HG02885 (cell line): ENCODE measurements at regions not wholly inside any gene's neighbourhood (a gene's known extent, or its start where the extent isn't known, plus 50 kb on each side); places are given as distances from the start of the nearest gene placed in this dataset.

Experiments used
- ATAC-seq: cut with Tn5 transposase; IDR thresholded peaks from one replicate; pipeline ENCODE4 v1.9.1; 2021; ENCODE audit warnings: mild to moderate bottlenecking; ENCODE audit not compliant: unreplicated experiment, poor library complexity

DNA sequence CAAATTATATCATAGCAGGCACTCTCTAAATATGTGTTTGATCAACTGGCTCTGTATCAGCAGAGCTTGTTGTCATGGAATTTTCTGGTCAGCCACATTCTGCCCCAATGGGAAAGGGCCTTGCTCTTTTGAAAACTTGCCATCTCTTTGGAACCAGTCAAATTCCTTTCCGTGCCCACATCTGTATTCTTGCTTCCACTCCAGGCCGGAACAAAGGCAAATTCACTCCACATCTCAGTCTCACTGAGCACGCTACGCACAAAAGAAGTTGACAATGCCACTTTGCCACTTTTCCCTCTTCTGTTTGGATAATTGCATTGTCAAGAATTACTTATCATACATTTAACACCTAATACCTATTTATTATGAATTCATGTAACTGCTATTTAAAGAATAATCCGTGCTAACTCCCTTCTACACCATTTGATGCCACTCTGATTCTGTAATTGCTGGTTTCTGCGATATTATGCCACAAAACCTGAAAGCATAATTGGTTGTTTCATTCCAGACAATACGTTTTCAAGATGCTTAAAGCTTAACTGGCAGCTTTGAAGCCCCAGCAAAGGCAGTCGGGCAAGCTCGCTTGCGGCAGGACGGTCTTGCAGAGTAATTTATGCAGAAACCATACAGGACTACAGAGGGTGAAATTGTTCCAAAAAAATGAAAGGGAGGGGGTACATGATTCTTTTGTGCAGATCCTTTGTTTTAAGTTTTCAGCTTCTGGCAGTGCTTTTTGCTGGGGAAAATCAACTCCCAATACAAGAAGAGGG is 277.7 kb downstream of the MSX2 start:
- ATAC-seq, result no peak

DNA sequence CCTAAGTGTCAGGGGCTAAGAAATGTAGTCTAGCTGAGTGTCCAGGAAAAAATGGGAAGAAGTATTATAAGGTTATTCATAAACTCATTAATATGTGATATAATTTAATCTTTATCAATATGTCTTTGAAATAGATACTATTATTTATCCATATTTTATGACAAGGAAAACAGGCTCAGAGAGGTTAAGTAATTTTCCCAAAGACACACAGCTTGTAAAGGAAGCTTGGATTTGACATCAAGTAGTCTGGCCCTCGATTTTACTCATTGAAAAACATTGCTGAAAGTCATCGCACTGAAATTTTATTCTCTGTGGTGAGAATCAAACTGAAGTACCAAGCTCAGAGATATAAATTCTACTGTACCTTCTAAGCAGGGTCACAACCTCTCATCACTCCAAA is 276.9 kb downstream of the MSX2 start:
- ATAC-seq, result no peak

DNA sequence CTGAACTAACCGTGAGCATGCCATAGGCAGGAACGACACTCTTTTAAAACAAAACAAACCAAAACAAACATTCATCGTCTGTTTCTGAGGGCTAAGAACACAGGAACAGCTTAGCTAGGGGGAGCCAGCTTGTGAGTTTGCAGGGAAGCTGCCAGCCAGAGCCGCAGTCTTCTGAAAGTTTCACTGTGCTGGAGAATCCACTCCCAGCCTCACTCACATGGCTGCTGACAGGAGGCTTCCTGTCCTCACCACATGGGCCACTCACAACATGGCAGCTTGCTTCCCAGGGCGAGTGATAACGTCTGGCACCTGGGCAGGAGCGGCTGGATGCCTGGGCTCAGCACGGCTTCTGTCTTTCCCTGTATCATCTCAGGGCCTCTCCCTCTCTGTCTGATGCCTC is 275.2 kb downstream of the MSX2 start:
- no peak for ATAC-seq

DNA sequence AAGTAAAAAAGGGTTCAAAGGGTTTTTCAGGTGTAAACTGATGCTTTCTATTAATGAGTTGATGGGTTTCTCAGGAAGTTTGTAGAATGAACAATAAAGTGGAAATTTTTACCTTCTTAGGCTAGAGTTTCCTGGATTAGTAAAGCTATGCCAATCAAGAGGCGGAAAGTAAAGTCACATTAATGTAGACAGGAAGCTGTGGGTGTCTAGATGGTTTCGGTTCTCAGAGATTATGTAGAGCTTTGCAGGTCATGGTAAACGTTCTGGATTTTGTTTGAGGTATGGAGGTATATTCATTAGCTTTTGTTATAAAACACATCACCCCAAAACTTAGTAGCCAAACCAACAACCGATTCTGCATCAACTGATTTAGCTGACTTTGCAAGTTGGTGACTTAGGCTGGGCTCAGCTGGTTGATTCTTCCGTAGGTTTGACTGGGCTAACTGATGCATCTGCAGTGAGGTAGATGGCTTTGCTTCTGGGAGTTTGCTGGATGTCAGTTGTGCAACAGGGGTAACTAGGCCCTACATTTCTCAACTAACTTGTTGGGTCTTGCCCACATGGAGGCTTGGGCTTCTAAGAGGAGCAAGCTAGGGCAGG is 273.8 kb downstream of the MSX2 start:
- no peak for ATAC-seq

DNA sequence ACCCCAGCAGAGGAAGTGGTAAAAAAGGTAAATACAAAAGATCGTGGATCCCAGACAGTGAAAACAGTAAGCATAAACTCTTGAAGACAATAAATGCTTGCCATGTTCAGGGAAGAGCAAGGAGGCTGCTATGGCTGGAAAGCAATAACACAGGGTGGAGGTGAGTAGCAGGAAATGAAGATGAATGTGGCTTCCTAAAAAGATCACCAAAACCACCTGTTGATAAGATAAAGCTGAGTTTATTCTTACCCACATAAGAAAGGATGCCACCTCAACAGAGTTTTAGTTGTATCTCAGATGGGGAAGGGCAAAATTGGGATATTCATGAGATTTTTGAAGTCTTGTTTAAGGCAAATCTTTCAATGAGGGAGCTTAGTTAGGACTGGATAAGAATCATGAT is 273.3 kb downstream of the MSX2 start:
- no peak for ATAC-seq

DNA sequence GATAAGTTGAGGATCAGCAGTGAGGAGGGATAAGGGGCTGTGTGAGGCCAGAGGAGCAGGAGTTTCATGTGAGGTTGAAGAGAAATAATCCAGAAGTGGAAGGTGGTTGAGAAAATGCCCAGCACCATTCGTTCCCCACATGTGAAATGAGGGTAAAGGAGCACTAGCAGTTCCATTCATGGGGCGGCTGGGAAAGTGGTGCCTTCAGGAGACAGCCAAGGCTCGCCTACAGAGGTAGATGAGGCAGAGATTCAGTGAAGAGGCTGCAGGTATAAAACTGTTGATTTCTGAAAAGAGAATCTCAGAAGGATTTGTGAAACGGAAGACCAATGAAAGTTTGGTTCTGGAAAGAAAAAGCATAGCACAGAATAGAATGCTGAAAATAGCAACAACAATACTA is 272.6 kb downstream of the MSX2 start:
- no peak for ATAC-seq

GRCh38 chr5:174995827-174996226 is 271.4 kb downstream of the MSX2 start:
- ATAC-seq, result no peak

- no peak for ATAC-seq
These were observed 267.5 kb downstream of the MSX2 start for GRCh38 chr5:174991847-174992246.

DNA sequence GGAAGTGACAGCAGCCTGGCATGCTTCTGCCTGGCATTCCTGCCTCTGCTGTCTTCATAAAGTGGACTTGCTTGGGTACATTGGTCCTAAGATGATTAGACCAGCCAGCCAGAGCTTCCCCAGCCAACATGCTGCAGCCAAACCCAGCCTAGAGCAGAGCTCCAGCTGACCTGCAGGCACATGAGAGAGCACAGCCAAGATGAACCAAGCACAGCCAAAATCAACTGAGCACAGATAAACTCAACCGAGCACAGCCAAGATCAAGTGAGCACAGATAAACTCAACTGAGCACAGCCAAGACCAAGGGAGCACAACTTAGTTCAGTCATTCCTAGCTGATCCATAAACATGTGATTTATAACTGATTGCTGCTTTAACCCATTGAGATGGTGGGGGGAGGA is 266.5 kb downstream of the MSX2 start:
- ATAC-seq, result no peak

GRCh38 chr5:174987443-174988012 is 263.1 kb downstream of the MSX2 start:
- no peak for ATAC-seq

DNA sequence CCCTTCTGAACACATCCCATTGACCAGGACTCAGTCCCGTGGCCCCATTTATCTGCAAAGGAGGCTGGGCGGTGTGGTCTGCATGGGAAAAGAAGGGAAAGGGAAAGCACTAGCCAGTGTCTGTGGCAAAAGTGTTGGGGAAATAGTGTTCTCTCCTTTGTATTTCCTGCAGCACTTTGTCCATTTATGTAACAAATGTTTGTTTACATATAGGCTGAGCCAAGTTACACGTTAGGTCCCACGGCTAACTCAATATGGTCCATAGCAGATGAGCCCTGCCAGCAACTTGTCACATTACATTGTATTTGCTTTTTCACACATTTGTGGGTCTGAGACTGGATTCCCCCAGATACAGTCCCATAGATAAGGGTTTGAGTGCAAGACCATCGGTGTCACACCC is 260.5 kb downstream of the MSX2 start:
- no peak for ATAC-seq

DNA sequence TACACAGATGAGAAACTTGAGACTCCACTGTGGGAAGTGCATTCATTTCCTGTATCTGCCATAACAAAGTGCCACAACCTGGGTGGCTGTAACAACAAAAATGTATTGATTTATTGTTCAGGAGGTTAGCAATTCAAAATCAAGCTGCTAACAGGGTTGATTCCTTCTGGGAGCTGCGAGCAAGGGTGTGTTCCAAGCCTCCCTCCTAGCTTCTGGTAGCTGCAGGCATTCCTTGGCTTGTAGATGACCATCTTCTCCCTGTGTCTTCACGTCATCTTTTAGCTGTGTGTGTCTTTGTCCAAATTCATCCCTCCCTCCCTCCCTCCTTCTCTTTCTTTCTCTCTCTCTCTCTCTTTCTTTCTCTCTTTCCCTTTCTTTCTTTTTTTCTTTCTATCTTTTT is 258.1 kb downstream of the MSX2 start:
- ATAC-seq, result no peak

- ATAC-seq, result no peak
These were observed 257.0 kb downstream of the MSX2 start for GRCh38 chr5:174981416-174981815.

DNA sequence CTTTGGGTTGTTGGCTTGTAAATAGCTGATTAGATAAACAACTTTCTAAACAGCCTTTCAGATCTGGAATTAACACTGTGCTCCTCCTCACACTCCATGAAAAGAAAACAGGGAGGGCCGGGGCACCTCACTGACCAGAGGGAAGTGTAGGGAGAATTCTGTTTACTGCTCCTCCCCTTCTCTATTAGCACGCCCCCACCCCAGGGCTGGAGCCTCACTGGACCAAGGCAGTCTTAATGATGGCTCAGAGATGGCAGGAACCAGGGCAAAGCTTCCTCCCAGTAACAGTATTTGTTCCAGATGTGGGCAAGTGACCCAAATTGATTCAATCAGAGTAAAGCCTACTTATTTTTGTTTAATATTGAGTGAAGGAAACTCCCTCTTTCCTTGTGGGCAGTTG is 256.6 kb downstream of the MSX2 start:
- ATAC-seq, result no peak

GRCh38 chr5:174972291-174972690 is 247.9 kb downstream of the MSX2 start:
- no peak for ATAC-seq

- no peak for ATAC-seq
These were observed 246.8 kb downstream of the MSX2 start for GRCh38 chr5:174971210-174971609.

DNA sequence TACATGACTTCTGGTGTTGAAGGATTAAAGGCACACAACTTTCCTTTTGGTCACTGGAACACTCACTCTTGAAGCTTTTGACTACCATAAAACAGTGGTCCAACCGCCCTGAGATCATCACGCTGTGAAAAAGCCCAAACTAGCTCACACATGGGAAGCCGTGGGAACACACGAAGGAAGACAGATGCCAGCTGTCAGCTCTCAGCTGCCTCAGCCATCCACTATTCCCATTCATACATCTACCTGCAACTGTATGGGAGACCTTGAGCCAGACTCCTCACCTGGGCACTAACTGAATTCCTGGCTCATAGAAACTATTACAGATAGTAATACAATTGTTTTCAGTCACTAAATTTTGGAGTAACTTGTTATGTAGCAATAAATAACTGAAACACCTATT is 246.1 kb downstream of the MSX2 start:
- ATAC-seq, result no peak

DNA sequence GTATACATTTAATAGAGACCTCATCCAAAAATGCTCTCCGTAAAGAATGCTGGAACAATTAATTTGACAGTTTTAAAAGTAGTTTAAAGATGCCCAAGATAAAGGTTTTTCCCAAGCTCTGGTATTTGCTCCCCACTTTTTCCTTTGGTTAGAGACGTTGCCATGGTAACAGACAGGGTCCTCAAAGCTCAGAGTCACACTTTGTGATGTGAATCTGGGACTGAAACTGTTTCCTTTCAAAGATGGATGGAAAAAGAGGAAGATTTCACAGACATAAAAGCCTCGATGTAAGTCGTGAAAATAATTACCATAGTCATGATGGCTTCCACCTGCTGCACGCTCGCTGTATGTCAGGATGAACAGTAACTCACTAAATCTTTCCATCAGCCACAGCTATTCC is 229.5 kb downstream of the MSX2 start:
- no peak for ATAC-seq

DNA sequence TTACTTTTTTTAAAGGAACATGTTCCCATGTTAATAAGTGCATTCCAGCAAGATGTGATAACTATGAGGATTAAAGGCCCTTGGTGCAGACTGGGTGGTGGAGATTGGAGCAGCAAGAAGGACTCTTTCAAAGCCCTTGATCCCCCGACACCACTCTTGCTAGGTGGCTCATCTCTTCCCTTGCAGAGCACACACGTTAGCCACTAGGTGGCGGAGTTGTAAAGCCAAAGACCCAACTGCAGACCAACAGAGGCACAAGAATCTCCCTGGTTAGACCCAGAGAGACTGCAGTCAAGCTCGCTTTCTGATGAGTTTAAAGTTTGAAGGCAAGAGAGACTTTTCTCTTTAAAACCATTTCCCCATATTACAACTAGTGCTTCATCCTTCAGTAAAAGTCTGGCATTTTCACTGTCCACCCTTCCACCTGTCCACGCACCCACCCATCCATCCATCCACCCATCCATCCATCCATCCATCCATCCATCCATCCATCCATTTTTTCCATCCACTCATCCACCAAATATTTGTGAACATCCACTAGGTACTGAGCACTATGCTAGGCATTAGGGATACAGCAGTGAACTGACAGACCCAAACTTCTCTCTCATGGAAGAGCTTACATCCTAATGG is 226.9 kb downstream of the MSX2 start:
- no peak for ATAC-seq

DNA sequence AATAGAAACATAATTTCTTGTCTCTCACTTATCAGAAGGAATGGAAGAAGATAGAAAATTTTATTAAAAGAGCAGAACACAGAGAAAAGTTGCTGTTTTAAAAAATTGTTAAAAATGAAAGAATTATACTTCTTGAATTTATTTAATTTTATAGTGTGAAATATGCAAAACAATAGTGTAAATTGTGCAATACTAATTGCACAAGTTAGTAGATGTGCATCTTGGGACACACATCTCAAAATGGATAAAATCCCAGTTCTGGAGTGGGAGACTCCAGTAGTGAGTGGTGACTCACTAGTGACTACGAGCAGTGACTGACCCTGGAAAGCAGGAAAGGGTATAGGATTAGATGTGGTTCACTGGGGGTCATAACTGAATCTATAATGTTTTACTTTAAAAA is 223.2 kb downstream of the MSX2 start:
- ATAC-seq, result no peak

GRCh38 chr5:174945853-174946252 is 221.5 kb downstream of the MSX2 start:
- ATAC-seq, result no peak
